ENCODE measurements at regions not wholly inside any gene's neighbourhood (a gene's known extent, or its start where the extent isn't known, plus 50 kb on each side); places are given as distances from the start of the nearest gene placed in this dataset.

GRCh38 chr4:18635531-18635930 is 614.0 kb upstream of the LCORL start:
- ChIA-PET CTCF (no interaction called here), POLR2A (no interaction called here)
- H3K27me3 ChIP-seq (replicated peaks; ENCODE audit: control insufficient read depth, insufficient read depth, low read length), result no peaks in the 10 kb centered on the region
- Mint-ChIP-seq H3K4me3 (ENCODE audit: unreplicated experiment) (no peak overlapping the region), H3K36me3 (ENCODE audit: insufficient read depth, unreplicated experiment) (no peaks in the 10 kb centered on the region), H3K4me1 (ENCODE audit: low read depth, unreplicated experiment) (no peaks in the 10 kb centered on the region), H3K27ac (ENCODE audit: unreplicated experiment) (no peak overlapping the region), H3K9me3 (ENCODE audit: unreplicated experiment) (peaks cover 7% of the 10 kb centered on the region), H3K27me3 (ENCODE audit: insufficient read depth, unreplicated experiment) (no peaks in the 10 kb centered on the region)
- DNase-seq, result no peak
- no peaks in the 10 kb centered on the region for H3K4me1 ChIP-seq
- intact Hi-C loops (cut with micrococcal nuclease; ENCODE audit: unreplicated experiment), result no loop called here
- H3K36me3 ChIP-seq (ENCODE audit: control insufficient read depth, insufficient read depth, low read length), result no peaks in the 10 kb centered on the region
- H3K9me3 ChIP-seq, result no peaks in the 10 kb centered on the region
- no peak for TF ChIP-seq CTCF (IDR thresholded peaks at IDR 0.05; ENCODE audit: insufficient read depth in 1 of 2, low read depth in 1 of 2, low read length in 1 of 2, severe bottlenecking in 1 of 2, unreplicated experiment in 1 of 2)
- no peak overlapping the region for H3K4me3 ChIP-seq (ENCODE audit: low read depth, low read length)
- BruUV-seq (replicated peaks), result no TSS peak

DNA sequence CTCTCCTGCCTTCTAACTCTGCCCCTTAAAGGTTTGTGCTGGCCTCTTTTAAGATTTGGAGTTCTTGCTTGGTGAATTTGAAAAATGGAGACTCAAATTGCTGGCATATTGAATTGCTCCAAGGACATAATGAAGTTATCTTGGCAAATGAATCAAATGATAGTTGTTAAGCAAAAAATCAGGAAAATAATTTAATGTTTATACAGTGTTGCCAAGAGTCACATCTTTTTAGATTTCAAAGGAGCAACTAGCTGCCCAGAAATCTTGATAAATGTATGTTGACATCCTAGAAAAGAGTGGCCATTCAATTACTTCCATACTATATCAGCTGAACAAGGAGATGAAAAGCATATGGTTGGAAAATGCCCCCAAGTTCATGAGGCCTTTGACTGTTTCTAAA is 610.0 kb upstream of the LCORL start:
- H3K36me3 ChIP-seq (ENCODE audit: control insufficient read depth, insufficient read depth, low read length), result no peaks in the 10 kb centered on the region
- intact Hi-C loops (cut with micrococcal nuclease; ENCODE audit: unreplicated experiment), result no loop called here
- no peak for TF ChIP-seq CTCF (IDR thresholded peaks at IDR 0.05; ENCODE audit: insufficient read depth in 1 of 2, low read depth in 1 of 2, low read length in 1 of 2, severe bottlenecking in 1 of 2, unreplicated experiment in 1 of 2)
- Mint-ChIP-seq H3K27me3 (ENCODE audit: insufficient read depth, unreplicated experiment) (no peaks in the 10 kb centered on the region), H3K27ac (ENCODE audit: unreplicated experiment) (no peak overlapping the region), H3K4me1 (ENCODE audit: low read depth, unreplicated experiment) (no peaks in the 10 kb centered on the region), H3K36me3 (ENCODE audit: insufficient read depth, unreplicated experiment) (no peaks in the 10 kb centered on the region), H3K9me3 (ENCODE audit: unreplicated experiment) (peaks cover 7% of the 10 kb centered on the region), H3K4me3 (ENCODE audit: unreplicated experiment) (no peak overlapping the region)
- no peak for DNase-seq
- no TSS peak for BruUV-seq (replicated peaks)
- no peak overlapping the region for H3K4me3 ChIP-seq (ENCODE audit: low read depth, low read length)
- no peaks in the 10 kb centered on the region for H3K9me3 ChIP-seq
- no peaks in the 10 kb centered on the region for H3K4me1 ChIP-seq
- ChIA-PET CTCF (no interaction called here), POLR2A (no interaction called here)
- H3K27me3 ChIP-seq (replicated peaks; ENCODE audit: control insufficient read depth, insufficient read depth, low read length), result no peaks in the 10 kb centered on the region

DNA sequence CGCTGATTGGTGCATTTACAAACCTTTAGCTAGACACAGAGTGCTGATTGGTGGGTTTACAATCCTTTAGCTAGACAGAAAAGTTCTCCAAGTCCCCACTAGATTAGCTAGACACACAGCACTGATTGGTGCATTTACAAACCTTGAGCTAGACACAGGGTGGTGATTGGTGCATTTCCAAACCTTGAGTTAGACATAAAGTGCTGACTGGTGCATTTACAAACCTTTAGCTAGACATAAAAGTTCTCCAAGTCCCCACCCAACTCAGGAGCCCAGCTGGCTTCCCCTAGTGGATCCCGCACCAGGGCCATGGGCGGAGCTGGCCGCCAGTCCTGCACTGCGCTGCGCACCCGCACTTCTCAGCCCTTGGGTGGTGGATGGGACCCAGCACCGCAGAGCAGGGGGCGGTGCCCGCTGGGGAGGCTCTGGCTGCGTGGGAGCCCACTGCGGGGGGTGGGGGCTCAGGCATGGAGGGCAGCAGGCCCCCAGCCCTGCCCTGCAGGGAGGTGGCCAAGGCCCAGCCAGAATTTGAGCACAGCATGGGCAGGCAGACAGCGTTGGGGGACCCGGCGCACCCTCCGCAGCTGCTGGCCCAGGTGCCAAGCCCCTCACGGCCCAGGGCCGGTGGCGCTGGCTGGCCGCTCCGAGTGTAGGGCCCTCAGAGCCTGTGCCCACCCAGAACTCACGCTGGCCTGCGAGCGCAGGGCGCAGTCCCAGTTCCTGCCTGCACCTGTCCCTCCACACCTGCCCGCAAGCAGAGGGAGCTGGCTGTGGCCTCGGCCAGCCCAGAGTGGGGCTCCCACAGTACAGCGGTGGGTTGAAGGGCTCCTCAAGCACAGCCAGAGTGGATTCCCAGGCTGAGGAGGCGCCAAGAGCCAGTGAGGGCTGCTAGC is 608.9 kb upstream of the LCORL start:
- H3K9me3 Mint-ChIP-seq (ENCODE audit: unreplicated experiment), result peaks cover 7% of the 10 kb centered on the region
- H3K27me3 ChIP-seq (replicated peaks; ENCODE audit: control insufficient read depth, insufficient read depth, low read length), result no peaks in the 10 kb centered on the region
- DNase-seq, result no peak
- CTCF ChIA-PET, result no interaction called here
- H3K27me3 Mint-ChIP-seq (ENCODE audit: insufficient read depth, unreplicated experiment), result no peaks in the 10 kb centered on the region
- no peaks in the 10 kb centered on the region for H3K9me3 ChIP-seq
- BruUV-seq (replicated peaks), result no TSS peak
- POLR2A ChIA-PET, result no interaction called here
- H3K27ac Mint-ChIP-seq (ENCODE audit: unreplicated experiment), result no peak overlapping the region
- no peaks in the 10 kb centered on the region for H3K36me3 Mint-ChIP-seq (ENCODE audit: insufficient read depth, unreplicated experiment)
- H3K4me1 Mint-ChIP-seq (ENCODE audit: low read depth, unreplicated experiment), result no peaks in the 10 kb centered on the region
- no peak overlapping the region for H3K4me3 ChIP-seq (ENCODE audit: low read depth, low read length)
- no peaks in the 10 kb centered on the region for H3K36me3 ChIP-seq (ENCODE audit: control insufficient read depth, insufficient read depth, low read length)
- H3K4me3 Mint-ChIP-seq (ENCODE audit: unreplicated experiment), result no peak overlapping the region
- TF ChIP-seq CTCF (IDR thresholded peaks at IDR 0.05; ENCODE audit: insufficient read depth in 1 of 2, low read depth in 1 of 2, low read length in 1 of 2, severe bottlenecking in 1 of 2, unreplicated experiment in 1 of 2), result no peak
- intact Hi-C loops (cut with micrococcal nuclease; ENCODE audit: unreplicated experiment), result no loop called here
- H3K4me1 ChIP-seq, result no peaks in the 10 kb centered on the region

Data from Caco-2 (cell line).